Right lung (tissue), 2 donors: ENCODE measurements at regions not wholly inside any gene's neighbourhood (a gene's known extent, or its start where the extent isn't known, plus 50 kb on each side); places are given as distances from the start of the nearest gene placed in this dataset.

Experiments
- DNase-seq, 2 donors: peaks; one replicate each; pipeline ENCODE4 v3.0.0-alpha.2; 2013

DNA sequence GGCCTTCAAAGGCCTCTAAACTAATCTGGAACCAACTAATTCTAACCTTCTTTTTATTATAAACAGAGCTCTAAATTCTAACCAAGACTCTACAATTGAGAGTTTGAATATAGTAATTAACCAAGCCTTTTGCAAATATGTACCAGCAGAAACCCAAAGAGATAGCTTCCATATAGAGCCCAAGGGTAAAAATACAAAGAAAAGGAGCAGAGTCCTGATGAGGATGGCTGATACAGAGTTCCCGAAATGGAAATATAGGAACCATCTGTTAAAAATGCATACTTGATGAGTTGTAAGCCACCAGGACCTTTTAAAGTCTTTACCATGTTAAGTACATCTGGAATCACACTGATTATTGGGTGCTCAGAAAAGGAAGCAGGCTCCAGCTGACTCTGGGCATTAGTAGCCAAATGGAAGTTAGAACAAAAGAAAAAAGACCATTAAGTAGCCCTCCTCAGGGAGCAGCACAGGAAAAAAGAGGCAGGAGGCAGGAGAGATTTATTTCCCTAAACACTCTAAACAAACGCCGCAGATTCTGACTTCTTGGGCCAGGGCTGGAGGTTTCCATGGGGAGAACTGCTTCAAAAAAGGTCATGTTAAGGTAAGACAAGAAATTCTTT lies 463.1 kb upstream of the FAT3 start:
- DNase-seq, result no peak

GRCh38 chr11:91756829-91757480 lies 467.7 kb upstream of the FAT3 start:
- DNase-seq, result no peak

GRCh38 chr11:91755951-91756707 lies 468.5 kb upstream of the FAT3 start:
- DNase-seq, result no peak

GRCh38 chr11:91755526-91755925 lies 469.1 kb upstream of the FAT3 start:
- no peak for DNase-seq

- no peak for DNase-seq
Observed at GRCh38 chr11:91749251-91749650, 475.4 kb upstream of the FAT3 start.

GRCh38 chr11:91742155-91742554 lies 482.5 kb upstream of the FAT3 start:
- no peak for DNase-seq

DNA sequence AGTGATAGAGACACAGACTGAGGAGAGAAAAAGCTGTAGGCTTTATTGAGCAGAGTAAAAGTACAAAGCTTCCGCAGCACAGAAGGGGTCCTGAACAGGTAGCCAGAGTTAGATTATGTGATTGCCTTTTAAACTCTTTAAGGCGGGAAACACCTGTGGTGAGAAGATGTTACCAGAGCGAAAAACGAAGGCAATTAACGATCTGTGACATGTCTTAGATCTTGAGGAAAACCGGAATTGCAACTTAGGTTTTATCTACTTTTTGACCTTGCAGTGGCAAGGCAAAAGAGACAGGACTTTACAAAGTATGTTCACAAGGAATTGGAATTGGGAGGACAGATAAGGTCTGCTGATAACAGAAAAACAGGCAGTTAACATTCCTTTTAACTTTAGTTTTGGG lies 493.6 kb upstream of the FAT3 start:
- DNase-seq, result no peak

- DNase-seq, result no peak
Observed at GRCh38 chr11:91730620-91731019, 494.0 kb upstream of the FAT3 start.

DNA sequence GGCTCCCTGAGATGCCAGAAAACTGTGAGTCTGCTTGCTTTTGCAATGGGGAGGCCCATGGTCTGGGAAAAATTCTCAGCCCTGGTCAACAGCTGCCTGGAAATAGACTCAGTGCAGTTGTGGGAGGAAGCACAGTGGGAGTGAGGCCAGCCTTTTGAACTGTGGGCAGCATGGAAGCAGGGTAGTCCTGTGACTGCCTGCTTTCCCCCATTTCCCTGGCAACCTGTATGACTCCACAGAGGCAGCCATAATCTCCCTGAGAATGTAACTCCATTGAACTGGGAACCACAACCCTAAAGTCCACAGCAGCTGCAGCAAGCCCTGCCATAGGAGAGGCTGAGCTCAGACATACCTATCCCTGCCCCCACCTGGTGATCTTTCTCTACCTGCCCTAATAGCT lies 494.6 kb upstream of the FAT3 start:
- DNase-seq, result no peak

DNA sequence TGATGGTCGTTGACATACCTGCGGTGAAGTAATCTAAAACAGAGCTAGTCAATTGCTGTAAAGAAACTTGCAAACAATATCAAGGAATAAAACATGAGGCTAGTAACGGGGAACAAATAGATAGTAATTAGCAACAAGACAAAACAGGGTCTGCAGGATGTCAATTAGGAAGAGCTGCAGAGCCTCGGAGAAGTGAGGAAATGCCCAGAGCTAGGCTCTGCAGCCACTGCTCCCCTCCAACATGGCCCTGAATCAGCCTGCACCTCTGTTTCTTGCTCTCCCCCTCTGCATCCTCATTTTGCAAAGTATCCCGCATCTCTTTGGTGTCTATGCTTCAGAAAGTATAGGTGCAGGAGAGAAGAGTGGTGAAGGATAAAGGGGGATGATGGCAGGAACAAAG lies 507.4 kb upstream of the FAT3 start:
- DNase-seq, result no peak

DNA sequence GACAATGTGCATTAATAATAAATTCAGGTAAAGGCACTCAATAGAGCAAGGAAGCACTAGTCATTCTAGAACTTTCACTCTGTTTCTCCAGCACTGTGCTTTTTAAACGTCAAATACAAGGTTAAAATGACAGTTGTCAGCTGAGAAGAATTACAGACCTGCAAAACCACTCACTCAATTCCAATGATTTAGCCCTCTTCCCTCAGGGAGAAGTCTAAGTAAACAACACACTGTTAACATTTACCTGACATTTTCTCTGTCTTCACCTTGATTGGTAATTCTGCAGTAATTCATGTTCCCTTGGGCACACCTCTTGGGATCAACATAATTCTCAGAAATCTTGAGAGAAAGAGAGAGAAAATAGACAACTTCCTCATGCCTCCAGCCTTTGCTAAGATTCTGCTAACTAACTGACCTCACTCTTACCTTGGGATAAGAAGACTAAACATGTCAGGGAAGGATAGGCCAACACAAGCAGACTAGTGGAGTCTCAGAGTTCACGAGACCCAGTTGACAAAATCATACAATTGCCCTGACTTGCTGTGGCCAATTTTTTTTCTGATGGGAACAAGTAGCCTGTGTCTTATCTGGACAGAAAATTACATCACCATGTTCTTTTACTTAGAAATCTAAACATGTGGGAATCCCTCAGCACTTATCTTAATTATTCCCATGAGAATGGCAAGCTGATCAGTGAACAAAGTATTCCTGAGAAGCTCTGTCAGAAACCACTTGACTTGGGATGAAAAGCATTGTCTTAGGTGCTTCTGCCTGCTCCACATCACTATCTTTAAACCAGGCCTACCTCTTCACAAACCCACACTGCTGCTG lies 516.8 kb upstream of the FAT3 start:
- DNase-seq, result no peak

DNA sequence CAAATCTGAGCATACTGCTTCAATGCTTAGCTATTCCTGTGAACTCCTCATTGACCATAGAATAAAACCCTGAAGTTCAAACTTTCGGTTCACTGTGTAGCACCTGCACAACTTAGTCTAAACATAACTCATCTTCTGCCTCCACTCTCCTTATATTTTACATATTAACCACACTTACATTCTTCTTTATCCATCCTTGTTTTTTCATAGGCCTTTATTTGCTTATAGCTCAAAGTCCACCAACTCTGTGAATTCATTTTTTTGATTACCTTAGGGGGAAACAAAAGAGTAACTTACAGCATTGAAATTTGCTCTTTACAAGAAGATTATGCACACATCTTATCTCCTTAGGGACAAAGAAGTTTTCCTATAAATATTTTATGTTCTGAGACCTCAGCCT lies 521.6 kb upstream of the FAT3 start:
- DNase-seq, result no peak

- DNase-seq, result no peak
Observed at GRCh38 chr11:91700854-91701253, 523.8 kb upstream of the FAT3 start.

DNA sequence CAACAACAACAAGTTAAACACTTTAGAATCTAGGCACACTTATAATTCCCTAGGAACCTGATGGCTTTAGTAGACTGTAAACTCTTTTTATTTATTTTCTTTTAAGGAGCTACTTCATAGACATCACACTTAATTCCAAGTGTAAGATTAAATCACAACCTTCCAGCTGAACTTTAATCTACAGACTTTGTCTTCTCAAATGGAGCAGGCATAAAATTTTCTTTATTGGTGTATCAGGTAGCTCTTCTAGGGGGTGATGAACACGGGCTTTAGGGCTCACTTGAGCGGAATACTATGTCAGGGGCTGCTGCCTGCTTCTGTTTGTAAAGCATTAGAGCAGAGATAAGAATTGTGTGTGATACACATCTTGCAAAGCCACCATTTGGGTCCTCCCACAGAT lies 525.8 kb upstream of the FAT3 start:
- no peak for DNase-seq

DNA sequence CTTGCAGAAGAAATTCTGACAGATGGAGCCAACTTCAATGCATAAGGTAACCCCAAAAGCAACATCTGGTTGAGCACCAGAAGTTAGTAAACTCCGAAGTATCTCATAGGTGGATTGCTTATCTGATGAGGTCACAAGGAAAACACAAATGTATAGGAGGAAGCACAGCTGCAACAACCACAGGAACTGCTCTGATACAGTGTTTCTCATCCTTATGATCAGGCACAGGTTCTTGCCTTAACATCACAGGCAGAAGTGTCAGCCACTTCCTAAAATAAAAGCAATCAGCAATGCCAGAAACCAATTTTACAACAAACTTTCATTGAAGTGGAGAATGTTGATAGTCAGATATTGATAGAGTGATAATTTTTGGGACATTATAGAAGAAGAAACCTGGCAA lies 530.3 kb upstream of the FAT3 start:
- no peak for DNase-seq

- DNase-seq, result no peak
Observed at GRCh38 chr11:91691872-91692271, 532.7 kb upstream of the FAT3 start.

- DNase-seq, result no peak
Observed at GRCh38 chr11:91688672-91689071, 535.9 kb upstream of the FAT3 start.

DNA sequence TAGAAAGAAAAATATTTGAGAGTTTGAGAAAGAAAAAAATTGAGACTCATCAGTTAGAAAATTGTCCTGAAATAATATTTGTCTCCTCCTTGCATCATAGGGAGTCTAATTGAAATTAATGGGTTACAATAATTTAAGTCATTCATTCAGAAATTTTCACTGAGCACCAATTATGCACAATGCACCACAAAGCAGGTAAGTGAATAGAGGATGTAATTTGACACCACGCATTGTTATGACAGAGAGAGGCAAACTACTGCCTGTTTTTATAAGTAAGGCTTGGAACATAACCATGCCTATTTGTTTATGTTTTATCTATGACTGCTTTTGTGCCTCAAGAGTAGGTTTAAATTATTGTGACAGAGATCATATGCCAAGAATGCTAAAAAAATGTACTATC lies 537.9 kb upstream of the FAT3 start:
- DNase-seq, result no peak

GRCh38 chr11:91686281-91686680 lies 538.3 kb upstream of the FAT3 start:
- no peak for DNase-seq

DNA sequence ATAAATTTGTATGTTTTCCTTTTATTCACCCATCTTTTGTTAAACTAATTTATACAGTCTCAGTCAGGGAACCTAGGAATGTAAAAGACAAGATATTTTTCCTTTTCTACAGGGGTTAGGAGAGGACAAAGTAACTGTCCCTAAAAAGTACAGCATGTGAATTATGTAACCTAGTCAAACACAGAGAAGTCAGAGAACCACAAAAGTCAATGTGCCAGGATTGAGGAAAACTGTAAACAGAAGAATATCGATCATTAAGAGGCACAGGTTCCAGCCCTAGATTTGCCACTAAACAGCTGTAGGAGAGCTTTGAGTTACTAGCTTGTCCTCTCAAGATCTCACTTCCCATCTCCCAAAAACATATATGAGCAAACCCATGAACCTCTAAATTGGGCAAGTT lies 550.9 kb upstream of the FAT3 start:
- DNase-seq, result no peak

GRCh38 chr11:91664521-91664920 lies 560.1 kb upstream of the FAT3 start:
- no peak for DNase-seq

GRCh38 chr11:91660036-91660435 lies 564.6 kb upstream of the FAT3 start:
- no peak for DNase-seq

GRCh38 chr11:91654686-91655085 lies 569.9 kb upstream of the FAT3 start:
- DNase-seq, result no peak
